Astrocyte (in vitro differentiated cells and primary cell): ENCODE measurements at regions not wholly inside any gene's neighbourhood (a gene's known extent, or its start where the extent isn't known, plus 50 kb on each side); places are given as distances from the start of the nearest gene placed in this dataset.

Experiments
- CTCF ChIP-seq: IDR thresholded peaks from 2 replicates; pipeline ENCODE4 v1.5.1; 2011; ENCODE audit warnings: low read depth, mild to moderate bottlenecking, inconsistent platforms, low read length, moderate library complexity; ENCODE audit not compliant: insufficient read depth
- EZH2 ChIP-seq: IDR thresholded peaks from 2 replicates; pipeline ENCODE4 v1.6.1; 2012; ENCODE audit warnings: mild to moderate bottlenecking, low read length, inconsistent platforms; ENCODE audit not compliant: insufficient read depth

- TF ChIP-seq CTCF (no peak), EZH2 (no peak)
Observed at GRCh38 chr14:49160983-49161382, 425.2 kb downstream of the RPS29 start.
